T-helper 2 cell treated with Interferon-gamma antibody and Interleukin-4, amounts not matched to agents 100 ng/mL and 5 ng/mL, for 36 hours (primary cell): ENCODE measurements at regions not wholly inside any gene's neighbourhood (a gene's known extent, or its start where the extent isn't known, plus 50 kb on each side); places are given as distances from the start of the nearest gene placed in this dataset.
"Not testable (repeated sequence)": the region's sequence is repeated elsewhere in the genome, so short reads cannot be mapped to it uniquely, and the experiment has no call there.

ENCODE experiments used
- intact Hi-C: fragments of 100-400 bp; cut with micrococcal nuclease; formaldehyde crosslinking; loops from one replicate; pipeline ENCODE4 v1.15.1; 2023

- intact Hi-C loops = no loop called here
These were observed 698.4 kb downstream of the DNAH5 start for GRCh38 chr5:13246053-13246452.

GRCh38 chr5:13244151-13244550 is 700.3 kb downstream of the DNAH5 start:
- intact Hi-C loops = no loop called here

- intact Hi-C loops = no loop called here
These were observed 717.0 kb downstream of the DNAH5 start for GRCh38 chr5:13227513-13227912.

GRCh38 chr5:13218518-13218917 is 726.0 kb downstream of the DNAH5 start:
- intact Hi-C loops = no loop called here

- intact Hi-C loops = no loop called here
These were observed 726.9 kb downstream of the DNAH5 start for GRCh38 chr5:13217636-13218035.

- intact Hi-C loops = no loop called here
These were observed 728.7 kb downstream of the DNAH5 start for GRCh38 chr5:13215806-13216205.

- intact Hi-C loops = no loop called here
These were observed 729.1 kb downstream of the DNAH5 start for GRCh38 chr5:13215370-13215769.

- intact Hi-C loops = no loop called here
These were observed 730.3 kb downstream of the DNAH5 start for GRCh38 chr5:13214182-13214581.

- intact Hi-C loops = no loop called here
These were observed 731.6 kb downstream of the DNAH5 start for GRCh38 chr5:13212886-13213285.

- intact Hi-C loops = no loop called here
These were observed 733.4 kb downstream of the DNAH5 start for GRCh38 chr5:13211064-13211463.

- intact Hi-C loops = no loop called here
These were observed 737.4 kb downstream of the DNAH5 start for GRCh38 chr5:13207112-13207511.

GRCh38 chr5:13201022-13201421 is 743.5 kb downstream of the DNAH5 start:
- intact Hi-C loops = no loop called here

- intact Hi-C loops = not testable (repeated sequence)
These were observed 746.3 kb downstream of the DNAH5 start for GRCh38 chr5:13198226-13198625.

- intact Hi-C loops = no loop called here
These were observed 755.0 kb downstream of the DNAH5 start for GRCh38 chr5:13189532-13189931.

- intact Hi-C loops = no loop called here
These were observed 756.1 kb downstream of the DNAH5 start for GRCh38 chr5:13188371-13188770.

- intact Hi-C loops = no loop called here
These were observed 757.3 kb downstream of the DNAH5 start for GRCh38 chr5:13187186-13187585.

GRCh38 chr5:13186177-13186576 is 758.3 kb downstream of the DNAH5 start:
- intact Hi-C loops = no loop called here

- intact Hi-C loops = no loop called here
These were observed 764.9 kb downstream of the DNAH5 start for GRCh38 chr5:13179407-13180087.

GRCh38 chr5:13143630-13144029 is 800.9 kb downstream of the DNAH5 start:
- intact Hi-C loops = no loop called here

- intact Hi-C loops = no loop called here
These were observed 801.3 kb downstream of the DNAH5 start for GRCh38 chr5:13143214-13143613.

GRCh38 chr5:13133951-13134350 is 810.5 kb downstream of the DNAH5 start:
- intact Hi-C loops = no loop called here

- intact Hi-C loops = no loop called here
These were observed 829.0 kb downstream of the DNAH5 start for GRCh38 chr5:13115476-13115875.

- intact Hi-C loops = no loop called here
These were observed 836.2 kb downstream of the DNAH5 start for GRCh38 chr5:13108265-13108664.

- intact Hi-C loops = no loop called here
These were observed 837.0 kb downstream of the DNAH5 start for GRCh38 chr5:13107537-13107936.
